ENCODE measurements at regions not wholly inside any gene's neighbourhood (a gene's known extent, or its start where the extent isn't known, plus 50 kb on each side); places are given as distances from the start of the nearest gene placed in this dataset.

DNA sequence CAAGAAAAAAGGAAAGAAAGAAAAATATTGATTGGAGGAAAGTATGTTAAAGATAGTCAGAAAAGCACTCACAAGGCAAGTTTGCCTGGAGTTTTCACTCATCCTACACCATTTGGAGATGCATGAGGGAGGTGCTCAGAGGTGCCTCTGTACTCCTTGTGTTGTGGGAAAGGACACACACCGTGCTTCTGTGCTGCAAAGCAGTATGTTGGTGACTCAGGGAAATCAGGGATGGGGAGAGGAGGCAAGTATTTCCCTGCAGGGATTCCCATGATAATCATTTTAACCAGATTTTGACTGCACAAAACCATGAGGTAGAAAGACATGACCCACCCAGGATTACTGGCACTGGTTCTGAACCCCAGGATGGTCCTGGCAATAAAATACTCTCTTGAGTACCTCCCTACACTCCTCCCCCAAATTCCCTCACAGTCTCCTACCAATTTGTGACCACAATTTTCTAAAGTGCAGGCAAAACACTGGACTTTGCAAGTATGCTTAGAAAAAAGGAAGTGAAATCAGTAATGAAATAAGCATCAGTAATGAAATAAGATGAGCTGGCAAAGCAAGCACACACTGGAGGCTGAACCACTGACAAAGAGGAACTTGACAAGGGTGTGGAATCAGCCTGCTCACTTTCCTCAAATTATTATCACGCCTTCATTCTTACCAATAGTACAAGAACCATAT, 155.5 kb upstream of the ACVR2A start:
- TF ChIP-seq, protein P1, sequence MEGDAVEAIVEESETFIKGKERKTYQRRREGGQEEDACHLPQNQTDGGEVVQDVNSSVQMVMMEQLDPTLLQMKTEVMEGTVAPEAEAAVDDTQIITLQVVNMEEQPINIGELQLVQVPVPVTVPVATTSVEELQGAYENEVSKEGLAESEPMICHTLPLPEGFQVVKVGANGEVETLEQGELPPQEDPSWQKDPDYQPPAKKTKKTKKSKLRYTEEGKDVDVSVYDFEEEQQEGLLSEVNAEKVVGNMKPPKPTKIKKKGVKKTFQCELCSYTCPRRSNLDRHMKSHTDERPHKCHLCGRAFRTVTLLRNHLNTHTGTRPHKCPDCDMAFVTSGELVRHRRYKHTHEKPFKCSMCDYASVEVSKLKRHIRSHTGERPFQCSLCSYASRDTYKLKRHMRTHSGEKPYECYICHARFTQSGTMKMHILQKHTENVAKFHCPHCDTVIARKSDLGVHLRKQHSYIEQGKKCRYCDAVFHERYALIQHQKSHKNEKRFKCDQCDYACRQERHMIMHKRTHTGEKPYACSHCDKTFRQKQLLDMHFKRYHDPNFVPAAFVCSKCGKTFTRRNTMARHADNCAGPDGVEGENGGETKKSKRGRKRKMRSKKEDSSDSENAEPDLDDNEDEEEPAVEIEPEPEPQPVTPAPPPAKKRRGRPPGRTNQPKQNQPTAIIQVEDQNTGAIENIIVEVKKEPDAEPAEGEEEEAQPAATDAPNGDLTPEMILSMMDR (tag by site-specific recombination; IDR thresholded peaks at IDR 0.05): no peak
- TF ChIP-seq ZNF274 (IDR thresholded peaks at IDR 0.05; ENCODE audit: low read length): no peak
- TF ChIP-seq ZNF274 (tag by site-specific recombination; IDR thresholded peaks at IDR 0.05; ENCODE audit: borderline replicate concordance): no peak
- no peak for TF ChIP-seq ZNF660 (tag by site-specific recombination; IDR thresholded peaks at IDR 0.05)
- TF ChIP-seq ZNF24 (tag by site-specific recombination; IDR thresholded peaks at IDR 0.05): no peak
- TF ChIP-seq, protein P2, sequence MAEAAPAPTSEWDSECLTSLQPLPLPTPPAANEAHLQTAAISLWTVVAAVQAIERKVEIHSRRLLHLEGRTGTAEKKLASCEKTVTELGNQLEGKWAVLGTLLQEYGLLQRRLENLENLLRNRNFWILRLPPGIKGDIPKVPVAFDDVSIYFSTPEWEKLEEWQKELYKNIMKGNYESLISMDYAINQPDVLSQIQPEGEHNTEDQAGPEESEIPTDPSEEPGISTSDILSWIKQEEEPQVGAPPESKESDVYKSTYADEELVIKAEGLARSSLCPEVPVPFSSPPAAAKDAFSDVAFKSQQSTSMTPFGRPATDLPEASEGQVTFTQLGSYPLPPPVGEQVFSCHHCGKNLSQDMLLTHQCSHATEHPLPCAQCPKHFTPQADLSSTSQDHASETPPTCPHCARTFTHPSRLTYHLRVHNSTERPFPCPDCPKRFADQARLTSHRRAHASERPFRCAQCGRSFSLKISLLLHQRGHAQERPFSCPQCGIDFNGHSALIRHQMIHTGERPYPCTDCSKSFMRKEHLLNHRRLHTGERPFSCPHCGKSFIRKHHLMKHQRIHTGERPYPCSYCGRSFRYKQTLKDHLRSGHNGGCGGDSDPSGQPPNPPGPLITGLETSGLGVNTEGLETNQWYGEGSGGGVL (tag by site-specific recombination; IDR thresholded peaks at IDR 0.05): no peak
- no peak for TF ChIP-seq MYNN (tag by site-specific recombination; IDR thresholded peaks at IDR 0.05; ENCODE audit: borderline replicate concordance)
- no peak for TF ChIP-seq ZNF501 (tag by site-specific recombination; IDR thresholded peaks at IDR 0.05)
- no peak for TF ChIP-seq IKZF3 (tag by site-specific recombination; IDR thresholded peaks at IDR 0.05)
- TF ChIP-seq SETDB1 (IDR thresholded peaks at IDR 0.05; ENCODE audit: insufficient read length, low read length): no peak
- TF ChIP-seq ZNF707 (tag by site-specific recombination; IDR thresholded peaks at IDR 0.05): no peak
- no peak for TF ChIP-seq ZNF354C (tag by site-specific recombination; IDR thresholded peaks at IDR 0.05; ENCODE audit: borderline replicate concordance, low read depth)
- no peak for TF ChIP-seq ZBTB21 (tag by site-specific recombination; IDR thresholded peaks at IDR 0.05)

All from HEK293 (cell line).